ENCODE measurements at regions not wholly inside any gene's neighbourhood (a gene's known extent, or its start where the extent isn't known, plus 50 kb on each side); places are given as distances from the start of the nearest gene placed in this dataset.

DNA sequence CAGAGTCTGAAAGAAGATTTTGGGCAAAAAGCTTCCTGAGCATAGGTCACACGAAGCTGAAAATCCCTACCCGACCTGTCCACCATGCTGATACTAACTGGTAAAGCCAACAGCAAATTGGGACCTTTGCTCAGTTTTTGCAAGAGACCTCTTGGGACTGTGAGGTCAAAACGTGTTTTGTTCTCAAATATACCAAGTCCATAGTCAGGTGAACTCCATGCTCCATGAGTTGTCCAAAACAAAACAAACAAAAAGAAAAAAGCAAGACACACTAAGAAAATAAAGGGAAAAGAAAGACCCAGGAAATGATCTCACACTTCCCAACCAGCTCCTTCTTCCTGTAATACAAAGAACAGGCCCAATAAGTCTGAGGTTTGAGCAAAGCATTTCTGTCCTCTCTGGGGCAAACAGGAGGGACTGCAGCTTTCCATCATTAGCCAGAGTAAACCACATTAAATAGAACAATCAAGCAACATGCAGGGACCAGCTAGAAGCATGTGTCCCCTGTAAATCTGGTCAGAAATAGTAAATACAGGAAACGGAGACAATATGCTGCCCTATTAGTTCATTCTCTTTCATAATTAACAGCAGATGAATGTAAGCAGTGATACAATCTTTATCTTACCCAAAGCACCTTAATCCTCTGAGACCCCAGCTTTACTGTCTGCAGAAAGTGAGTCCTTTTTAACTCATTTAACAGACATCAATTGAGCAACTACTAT is 125.0 kb upstream of the LIPC start (continued):
- TF ChIP-seq RXRB (CRISPR knock-in tag; IDR thresholded peaks at IDR 0.05; ENCODE audit: borderline replicate concordance) (peak; percentile 31; the same call in 1 of the 2 replicates), SPEN (CRISPR knock-in tag; IDR thresholded peaks at IDR 0.05; ENCODE audit: low read depth) (no peak), ZNF589 (CRISPR knock-in tag; conservative IDR thresholded peaks at IDR 0.05) (no peak), ZNF678 (CRISPR knock-in tag; IDR thresholded peaks at IDR 0.05) (no peak), KLF16 (CRISPR knock-in tag; IDR thresholded peaks at IDR 0.05) (no peak), ETV6 (CRISPR knock-in tag; conservative IDR thresholded peaks at IDR 0.05) (no peak), ZMYM2 (CRISPR knock-in tag; IDR thresholded peaks at IDR 0.05) (no peak), ZNF431 (CRISPR knock-in tag; IDR thresholded peaks at IDR 0.05; ENCODE audit: borderline replicate concordance, low read depth) (no peak), ELF3 (CRISPR knock-in tag; IDR thresholded peaks at IDR 0.05) (no peak), JUND (CRISPR knock-in tag; IDR thresholded peaks at IDR 0.05) (no peak), SAP130 (CRISPR knock-in tag; IDR thresholded peaks at IDR 0.05; ENCODE audit: low read depth) (no peak), ZSCAN9 (CRISPR knock-in tag; IDR thresholded peaks at IDR 0.05; ENCODE audit: borderline replicate concordance) (0 out of 2 replicates have a peak, but pooled peaks have one; percentile 17), STAG1 (CRISPR knock-in tag; IDR thresholded peaks at IDR 0.05) (no peak), HNRNPK (IDR thresholded peaks at IDR 0.05; ENCODE audit: low read depth, low read length, poor library complexity, severe bottlenecking) (no peak), NCOR1 (IDR thresholded peaks at IDR 0.05; ENCODE audit: borderline replicate concordance, low read length) (no peak), MTA1 (CRISPR knock-in tag; IDR thresholded peaks at IDR 0.05; ENCODE audit: borderline replicate concordance) (no peak), JARID2 (CRISPR knock-in tag; IDR thresholded peaks at IDR 0.05; ENCODE audit: insufficient replicate concordance) (no peak), ZNF549 (CRISPR knock-in tag; IDR thresholded peaks at IDR 0.05) (no peak), NR2F6 (IDR thresholded peaks at IDR 0.05) (peak; percentile 47), NR2F6 (CRISPR knock-in tag; IDR thresholded peaks at IDR 0.05) (peak; percentile 50; the same call in 1 of the 2 replicates), ZNF430 (CRISPR knock-in tag; IDR thresholded peaks at IDR 0.05) (no peak), RARA (CRISPR knock-in tag; IDR thresholded peaks at IDR 0.05) (peak; percentile 41; the same call in 1 of the 2 replicates), ZNF136 (CRISPR knock-in tag; IDR thresholded peaks at IDR 0.05; ENCODE audit: low read depth) (no peak), ZNF775 (CRISPR knock-in tag; IDR thresholded peaks at IDR 0.05; ENCODE audit: borderline replicate concordance) (no peak)
- TF ChIP-seq, protein P1, sequence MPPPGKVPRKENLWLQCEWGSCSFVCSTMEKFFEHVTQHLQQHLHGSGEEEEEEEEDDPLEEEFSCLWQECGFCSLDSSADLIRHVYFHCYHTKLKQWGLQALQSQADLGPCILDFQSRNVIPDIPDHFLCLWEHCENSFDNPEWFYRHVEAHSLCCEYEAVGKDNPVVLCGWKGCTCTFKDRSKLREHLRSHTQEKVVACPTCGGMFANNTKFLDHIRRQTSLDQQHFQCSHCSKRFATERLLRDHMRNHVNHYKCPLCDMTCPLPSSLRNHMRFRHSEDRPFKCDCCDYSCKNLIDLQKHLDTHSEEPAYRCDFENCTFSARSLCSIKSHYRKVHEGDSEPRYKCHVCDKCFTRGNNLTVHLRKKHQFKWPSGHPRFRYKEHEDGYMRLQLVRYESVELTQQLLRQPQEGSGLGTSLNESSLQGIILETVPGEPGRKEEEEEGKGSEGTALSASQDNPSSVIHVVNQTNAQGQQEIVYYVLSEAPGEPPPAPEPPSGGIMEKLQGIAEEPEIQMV (CRISPR knock-in tag; IDR thresholded peaks at IDR 0.05; ENCODE audit: low read depth): no peak
- TF ChIP-seq, protein P2, sequence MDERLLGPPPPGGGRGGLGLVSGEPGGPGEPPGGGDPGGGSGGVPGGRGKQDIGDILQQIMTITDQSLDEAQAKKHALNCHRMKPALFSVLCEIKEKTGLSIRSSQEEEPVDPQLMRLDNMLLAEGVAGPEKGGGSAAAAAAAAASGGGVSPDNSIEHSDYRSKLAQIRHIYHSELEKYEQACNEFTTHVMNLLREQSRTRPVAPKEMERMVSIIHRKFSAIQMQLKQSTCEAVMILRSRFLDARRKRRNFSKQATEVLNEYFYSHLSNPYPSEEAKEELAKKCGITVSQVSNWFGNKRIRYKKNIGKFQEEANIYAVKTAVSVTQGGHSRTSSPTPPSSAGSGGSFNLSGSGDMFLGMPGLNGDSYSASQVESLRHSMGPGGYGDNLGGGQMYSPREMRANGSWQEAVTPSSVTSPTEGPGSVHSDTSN (CRISPR knock-in tag; IDR thresholded peaks at IDR 0.05): no peak
- TF ChIP-seq, protein P3, sequence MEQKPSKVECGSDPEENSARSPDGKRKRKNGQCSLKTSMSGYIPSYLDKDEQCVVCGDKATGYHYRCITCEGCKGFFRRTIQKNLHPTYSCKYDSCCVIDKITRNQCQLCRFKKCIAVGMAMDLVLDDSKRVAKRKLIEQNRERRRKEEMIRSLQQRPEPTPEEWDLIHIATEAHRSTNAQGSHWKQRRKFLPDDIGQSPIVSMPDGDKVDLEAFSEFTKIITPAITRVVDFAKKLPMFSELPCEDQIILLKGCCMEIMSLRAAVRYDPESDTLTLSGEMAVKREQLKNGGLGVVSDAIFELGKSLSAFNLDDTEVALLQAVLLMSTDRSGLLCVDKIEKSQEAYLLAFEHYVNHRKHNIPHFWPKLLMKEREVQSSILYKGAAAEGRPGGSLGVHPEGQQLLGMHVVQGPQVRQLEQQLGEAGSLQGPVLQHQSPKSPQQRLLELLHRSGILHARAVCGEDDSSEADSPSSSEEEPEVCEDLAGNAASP (CRISPR knock-in tag; IDR thresholded peaks at IDR 0.05; ENCODE audit: borderline replicate concordance): no peak
- TF ChIP-seq, protein P4, sequence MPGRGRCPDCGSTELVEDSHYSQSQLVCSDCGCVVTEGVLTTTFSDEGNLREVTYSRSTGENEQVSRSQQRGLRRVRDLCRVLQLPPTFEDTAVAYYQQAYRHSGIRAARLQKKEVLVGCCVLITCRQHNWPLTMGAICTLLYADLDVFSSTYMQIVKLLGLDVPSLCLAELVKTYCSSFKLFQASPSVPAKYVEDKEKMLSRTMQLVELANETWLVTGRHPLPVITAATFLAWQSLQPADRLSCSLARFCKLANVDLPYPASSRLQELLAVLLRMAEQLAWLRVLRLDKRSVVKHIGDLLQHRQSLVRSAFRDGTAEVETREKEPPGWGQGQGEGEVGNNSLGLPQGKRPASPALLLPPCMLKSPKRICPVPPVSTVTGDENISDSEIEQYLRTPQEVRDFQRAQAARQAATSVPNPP (CRISPR knock-in tag; IDR thresholded peaks at IDR 0.05): no peak
